ENCODE measurements at regions not wholly inside any gene's neighbourhood (a gene's known extent, or its start where the extent isn't known, plus 50 kb on each side); places are given as distances from the start of the nearest gene placed in this dataset.

DNA sequence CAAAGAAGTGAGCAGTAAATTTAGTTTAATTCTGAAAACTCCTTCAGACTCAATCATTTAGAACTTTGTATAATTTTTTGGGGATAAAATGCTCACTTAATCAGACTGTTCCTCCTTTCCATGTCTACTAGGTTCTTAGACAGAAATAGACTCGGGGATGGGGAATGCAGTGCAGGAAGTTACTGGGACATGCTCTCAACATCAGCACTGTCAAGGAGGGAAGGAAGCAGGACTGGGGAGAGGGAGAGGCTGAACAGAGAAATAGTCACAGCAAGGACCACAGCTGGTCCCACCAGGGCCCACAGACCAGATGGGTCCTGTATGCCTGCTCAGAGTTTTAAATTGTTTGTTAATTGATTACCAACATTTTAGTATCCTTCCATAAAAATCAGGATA, 310.1 kb upstream of the MSX2 start:
- TF ChIP-seq, protein P1, sequence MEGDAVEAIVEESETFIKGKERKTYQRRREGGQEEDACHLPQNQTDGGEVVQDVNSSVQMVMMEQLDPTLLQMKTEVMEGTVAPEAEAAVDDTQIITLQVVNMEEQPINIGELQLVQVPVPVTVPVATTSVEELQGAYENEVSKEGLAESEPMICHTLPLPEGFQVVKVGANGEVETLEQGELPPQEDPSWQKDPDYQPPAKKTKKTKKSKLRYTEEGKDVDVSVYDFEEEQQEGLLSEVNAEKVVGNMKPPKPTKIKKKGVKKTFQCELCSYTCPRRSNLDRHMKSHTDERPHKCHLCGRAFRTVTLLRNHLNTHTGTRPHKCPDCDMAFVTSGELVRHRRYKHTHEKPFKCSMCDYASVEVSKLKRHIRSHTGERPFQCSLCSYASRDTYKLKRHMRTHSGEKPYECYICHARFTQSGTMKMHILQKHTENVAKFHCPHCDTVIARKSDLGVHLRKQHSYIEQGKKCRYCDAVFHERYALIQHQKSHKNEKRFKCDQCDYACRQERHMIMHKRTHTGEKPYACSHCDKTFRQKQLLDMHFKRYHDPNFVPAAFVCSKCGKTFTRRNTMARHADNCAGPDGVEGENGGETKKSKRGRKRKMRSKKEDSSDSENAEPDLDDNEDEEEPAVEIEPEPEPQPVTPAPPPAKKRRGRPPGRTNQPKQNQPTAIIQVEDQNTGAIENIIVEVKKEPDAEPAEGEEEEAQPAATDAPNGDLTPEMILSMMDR (IDR thresholded peaks at IDR 0.05; ENCODE audit: borderline replicate concordance, insufficient read depth, low read depth, low read length): no peak
- no peak overlapping the region for H3K4me3 ChIP-seq (ENCODE audit: low read depth, low read length)

DNA sequence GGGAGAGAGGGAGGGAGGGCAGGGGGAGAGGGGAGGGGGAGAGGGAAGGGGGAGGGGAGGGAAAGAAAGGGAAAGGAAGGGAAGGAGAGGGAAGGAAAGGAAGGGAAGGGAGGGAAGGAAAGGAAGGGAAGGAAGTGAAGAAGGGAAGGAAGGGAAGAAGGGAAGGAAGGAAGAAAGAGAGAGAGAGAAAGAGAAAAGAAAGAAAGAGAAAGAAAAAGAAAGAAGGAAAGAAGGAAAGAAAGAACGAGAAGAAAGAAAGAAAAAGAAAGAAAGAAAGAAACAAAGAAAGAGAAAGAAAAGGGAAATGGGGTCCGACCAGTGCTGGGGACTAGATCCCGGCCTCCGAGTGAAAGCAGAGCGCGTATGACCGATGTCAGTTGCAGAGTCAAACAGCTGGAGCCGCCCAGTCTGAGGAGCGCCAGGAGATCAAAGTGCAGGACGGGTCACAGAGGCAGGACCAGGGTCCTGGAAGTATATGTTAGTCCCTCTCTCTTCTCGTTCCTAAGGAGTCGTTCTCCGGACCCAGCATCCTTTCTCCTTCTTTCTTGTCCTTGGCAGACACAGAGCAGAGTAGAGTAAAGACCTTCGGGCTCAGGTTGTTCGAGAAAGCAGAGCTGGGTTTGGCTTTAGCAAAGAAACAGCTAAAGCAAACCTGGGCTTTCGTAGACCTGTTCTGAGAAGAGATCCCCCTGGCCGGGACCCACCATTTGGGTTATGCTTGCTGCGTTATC, 305.4 kb upstream of the MSX2 start:
- no peak overlapping the region for H3K4me3 ChIP-seq (ENCODE audit: low read depth, low read length)
- TF ChIP-seq, protein P1 (IDR thresholded peaks at IDR 0.05; ENCODE audit: borderline replicate concordance, insufficient read depth, low read depth, low read length): no peak

DNA sequence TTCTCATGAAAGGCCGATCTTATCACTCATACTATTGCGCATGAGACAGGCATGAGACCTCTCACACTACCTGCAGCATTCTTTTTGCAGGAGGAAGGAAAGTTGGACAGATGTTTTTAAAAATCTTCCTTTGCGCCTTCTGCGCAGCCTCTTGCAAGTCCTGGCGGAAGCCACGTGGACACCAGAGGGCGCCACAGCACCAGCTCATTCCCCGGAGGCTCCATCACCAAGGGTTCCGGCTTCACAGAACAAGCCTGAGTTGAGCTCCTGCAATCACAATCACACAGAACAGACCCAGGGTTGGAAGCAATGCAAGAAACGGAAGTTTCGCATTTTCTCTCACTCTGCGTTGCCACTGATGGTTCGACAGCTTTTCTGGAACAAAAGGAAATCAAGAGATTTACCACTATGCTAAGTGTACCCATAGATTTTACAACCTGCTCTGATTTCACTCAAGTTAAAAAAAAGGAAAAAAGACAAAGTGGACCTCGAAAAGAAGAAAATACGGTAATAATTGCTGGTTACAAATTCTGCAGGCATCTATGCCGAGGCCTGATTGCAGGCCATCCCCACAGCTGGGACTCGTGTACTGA, 304.7 kb upstream of the MSX2 start:
- H3K4me3 ChIP-seq (ENCODE audit: low read depth, low read length): no peak overlapping the region

DNA sequence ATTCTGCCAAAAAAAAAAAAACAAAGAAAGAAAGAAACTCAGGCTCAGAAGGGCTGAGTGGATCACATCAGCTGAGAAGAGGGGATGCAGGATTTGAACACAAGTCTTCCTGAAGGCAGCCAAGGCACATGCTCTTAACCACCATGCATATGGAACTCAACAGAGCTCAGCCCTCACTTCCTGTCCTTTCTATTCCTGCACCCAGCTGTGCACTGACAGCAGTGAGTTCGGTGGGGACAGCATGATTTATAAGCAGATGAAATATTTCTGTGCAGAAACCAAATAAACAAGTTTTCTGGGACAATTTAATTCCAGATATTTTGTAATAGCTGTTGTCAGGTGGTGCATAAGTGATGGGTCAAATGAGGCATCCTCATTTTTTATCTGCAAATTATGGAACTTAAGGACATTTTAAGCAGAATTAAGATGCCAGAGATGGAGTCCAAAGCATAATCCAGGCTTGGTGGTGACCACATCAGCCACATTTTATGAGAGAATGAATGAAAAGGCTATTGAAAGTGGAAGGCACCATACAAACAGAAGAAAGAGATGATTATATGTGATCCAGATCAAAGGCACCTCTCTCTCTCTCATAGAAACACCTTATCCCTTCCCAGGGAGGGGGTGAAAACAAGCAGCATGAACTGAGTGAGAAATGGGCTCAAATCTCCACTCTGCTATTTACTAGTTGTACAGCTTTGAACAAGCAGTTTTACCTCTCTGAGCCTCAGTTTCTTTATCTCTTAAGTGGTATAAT, 303.6 kb upstream of the MSX2 start:
- TF ChIP-seq, protein P1 (IDR thresholded peaks at IDR 0.05; ENCODE audit: borderline replicate concordance, insufficient read depth, low read depth, low read length): no peak
- H3K4me3 ChIP-seq (ENCODE audit: low read depth, low read length): no peak overlapping the region

More for the DNA sequence above, 304.7 kb upstream of the MSX2 start:
- TF ChIP-seq, protein P1 (IDR thresholded peaks at IDR 0.05; ENCODE audit: borderline replicate concordance, insufficient read depth, low read depth, low read length): peak; percentile 88

DNA sequence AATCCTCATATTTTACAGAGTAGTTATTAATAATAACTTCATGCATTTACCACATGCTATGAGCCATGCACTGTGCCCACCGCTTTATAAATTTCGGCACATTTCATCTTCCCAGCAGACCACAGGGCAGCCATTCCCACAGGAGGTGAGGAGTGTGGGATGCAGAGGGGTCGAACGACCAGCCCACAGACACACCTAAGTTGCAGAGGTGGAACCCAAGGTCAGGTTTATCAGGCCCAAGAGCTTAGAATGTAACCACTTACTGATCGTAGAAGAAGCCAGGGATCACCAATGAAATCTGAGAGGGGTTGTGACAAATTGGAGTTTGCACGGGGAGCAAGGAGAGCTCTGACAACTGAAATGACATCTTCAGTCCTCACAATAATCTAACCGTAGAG, 303.0 kb upstream of the MSX2 start:
- TF ChIP-seq, protein P1 (IDR thresholded peaks at IDR 0.05; ENCODE audit: borderline replicate concordance, insufficient read depth, low read depth, low read length): no peak
- no peak overlapping the region for H3K4me3 ChIP-seq (ENCODE audit: low read depth, low read length)

DNA sequence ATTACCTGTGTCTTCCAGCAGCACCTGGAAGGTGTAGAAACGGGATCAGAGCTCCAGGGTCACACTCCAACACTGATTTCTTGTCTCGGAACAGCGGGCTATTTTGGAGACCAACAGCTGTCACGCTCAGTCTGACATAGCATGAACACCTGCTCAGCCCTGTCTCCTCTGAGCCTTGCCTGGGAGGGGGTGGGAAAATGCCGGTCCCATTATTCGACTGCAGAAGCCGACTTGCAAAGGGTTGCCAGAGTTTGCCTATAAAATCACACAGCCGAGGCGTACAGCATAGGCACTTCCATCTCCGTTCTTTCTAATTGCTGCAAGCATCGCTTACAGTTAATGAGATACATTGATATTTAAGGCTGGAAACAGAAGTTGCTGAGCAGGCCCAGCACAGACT, 300.8 kb upstream of the MSX2 start:
- TF ChIP-seq, protein P1 (IDR thresholded peaks at IDR 0.05; ENCODE audit: borderline replicate concordance, insufficient read depth, low read depth, low read length): no peak

More for the DNA sequence above, 300.8 kb upstream of the MSX2 start:
- no peak overlapping the region for H3K4me3 ChIP-seq (ENCODE audit: low read depth, low read length)
